Spleen (tissue), 11 donors: ENCODE measurements at regions not wholly inside any gene's neighbourhood (a gene's known extent, or its start where the extent isn't known, plus 50 kb on each side); places are given as distances from the start of the nearest gene placed in this dataset.

Experiments used
- DNase-seq: peaks from one replicate; pipeline ENCODE4 v3.0.0-alpha.2; 2020
- H3K27ac ChIP-seq, 8 donors: fragments of 200-600 bp; sonication (generic) in 7 of 8; 1 replicate in 4 of 8; 2 replicates in 4 of 8; pipeline versions ENCODE4 v1.5.0 to v1.8.0; 2016 to 2021; ENCODE audit warnings: inconsistent platforms in 4 of 8, mild to moderate bottlenecking in 4 of 8, moderate library complexity in 1 of 8
- H3K27me3 ChIP-seq, 7 donors: fragments of 200-600 bp; sonication (generic) in 6 of 7; replicated peaks in 1 of 7; 1 replicate in 4 of 7; 2 replicates in 3 of 7; pipeline versions ENCODE4 v1.5.0 to v1.8.0; 2016 to 2021; ENCODE audit warnings: inconsistent platforms in 3 of 7, mild to moderate bottlenecking in 1 of 7
- H3K36me3 ChIP-seq, 6 donors: fragments of 200-600 bp; sonication (generic) in 5 of 6; 1 replicate in 4 of 6; 2 replicates in 2 of 6; pipeline versions ENCODE4 v1.5.0 to v1.8.0; 2016 to 2021; ENCODE audit warnings: inconsistent platforms in 2 of 6
- H3K4me1 ChIP-seq, 6 donors: fragments of 200-600 bp; sonication (generic) in 5 of 6; 1 replicate in 3 of 6; 2 replicates in 3 of 6; pipeline versions ENCODE4 v1.5.0 to v1.8.0; 2016 to 2021; ENCODE audit warnings: inconsistent platforms in 3 of 6
- H3K4me3 ChIP-seq, 8 donors: fragments of 200-600 bp; sonication (generic) in 7 of 8; 1 replicate in 4 of 8; 2 replicates in 4 of 8; pipeline versions ENCODE4 v1.5.0 to v1.8.0; 2016 to 2021; ENCODE audit warnings: inconsistent platforms in 4 of 8, mild to moderate bottlenecking in 4 of 8, moderate library complexity in 2 of 8
- H3K9me3 ChIP-seq, 8 donors: fragments of 200-600 bp; sonication (generic) in 7 of 8; 1 replicate in 4 of 8; 2 replicates in 4 of 8; pipeline versions ENCODE4 v1.5.0 to v1.8.0; 2016 to 2021; ENCODE audit warnings: inconsistent platforms in 4 of 8
- POLR2A ChIP-seq, 3 donors: fragments of 450-650 bp; IDR thresholded peaks; one replicate each; pipeline ENCODE4 v1.5.1; 2017; ENCODE audit warnings: antibody characterized with exemption in 3 of 3, mild to moderate bottlenecking in 1 of 3
- POLR2AphosphoS5 ChIP-seq, 3 donors: sonication (generic); formaldehyde crosslinking; IDR thresholded peaks; one replicate each; pipeline ENCODE4 v1.5.1; 2017; ENCODE audit warnings: antibody characterized with exemption in 3 of 3
- WGBS, 5 donors: extraction: QIAGEN DNeasy Blood & Tissue Kit in 3 of 5; methylation state at CpG; one replicate each; pipeline versions ENCODE4 v1.1.5 to v1.1.7; 2013 to 2018; 5-methylcytosine and 5-hydroxymethylcytosine counted together
- intact Hi-C: fragments of 100-400 bp; cut with DNase I; formaldehyde crosslinking; loops from one replicate; pipeline ENCODE4 v1.15.0; 2023; ENCODE audit warnings: low total_unique reads
- TF ChIP-seq, protein P1 (sequence below), 11 experiments: fragments of 200-600 bp in 7 of 11; fragments of 450-650 bp in 4 of 11; sonication (generic) in 4 of 11; IDR thresholded peaks in 8 of 11; conservative IDR thresholded peaks in 3 of 11; 1 replicate in 7 of 11; 2 replicates in 4 of 11; pipeline versions ENCODE4 v1.4.0 to v1.8.0; 2016 to 2021; ENCODE audit warnings: antibody characterized with exemption in 11 of 11, inconsistent platforms in 4 of 11, mild to moderate bottlenecking in 1 of 11
- donor health status: healthy with polysubstance abuse.
- donor health status: DM: no; HTN: no; CAD: no; lungs with moderate emphysema.
- donor health status: DM: no; HTN: no; CAD: no.
- donor health status: Bipolar disorder and iron deficiency.
- donor health status: healthy.
- donor health status: DM: no; HTN: no; CAD: no.
- donor health status: DM: yes; HTN: yes; CAD: no.

DNA sequence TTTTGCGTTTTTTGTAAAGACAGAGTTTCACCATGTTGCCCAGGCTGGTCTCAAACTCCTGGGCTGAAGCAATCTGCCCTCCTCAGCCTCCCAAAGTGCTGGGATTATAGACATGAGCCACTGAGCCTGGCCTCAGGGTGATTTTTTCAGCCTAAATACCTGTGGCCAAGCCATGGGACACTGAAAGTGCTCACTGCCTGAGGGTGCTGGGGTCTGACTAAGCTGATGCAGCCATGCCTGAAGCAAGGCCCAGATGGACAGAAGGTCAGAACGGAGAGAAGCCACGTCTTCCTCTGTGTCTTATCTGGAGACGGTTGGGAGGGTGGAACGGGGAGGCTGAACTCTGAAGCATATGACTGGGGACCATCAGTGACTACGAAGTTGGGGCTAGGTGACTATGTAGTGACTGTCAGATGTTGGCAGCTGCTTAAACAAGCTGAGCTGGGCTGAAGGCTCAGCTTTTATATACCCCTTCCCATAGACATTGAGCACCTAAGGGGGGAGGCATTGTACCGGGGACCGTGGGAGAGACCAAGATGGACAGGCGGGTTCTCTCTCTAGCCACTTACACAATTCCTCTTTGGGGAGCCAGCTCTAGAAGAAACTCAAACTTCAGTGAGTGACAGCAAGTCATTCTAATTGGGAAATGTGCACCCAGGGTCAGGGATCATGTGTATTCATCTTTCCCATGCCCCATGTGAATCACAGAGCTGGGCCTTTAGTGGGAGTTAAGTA is 73.3 kb upstream of the HABP2 start:
- Histone ChIP-seq H3K27ac (no peak overlapping the region), H3K4me1 (no peaks in the 10 kb centered on the region), H3K27me3 (no peaks in the 10 kb centered on the region), H3K4me3 (no peak overlapping the region), H3K9me3 (peaks cover 0 to 49% (median 34%) of the 10 kb centered on the region in 8 donors), H3K36me3 (no peaks in the 10 kb centered on the region)
- TF ChIP-seq, protein P1, sequence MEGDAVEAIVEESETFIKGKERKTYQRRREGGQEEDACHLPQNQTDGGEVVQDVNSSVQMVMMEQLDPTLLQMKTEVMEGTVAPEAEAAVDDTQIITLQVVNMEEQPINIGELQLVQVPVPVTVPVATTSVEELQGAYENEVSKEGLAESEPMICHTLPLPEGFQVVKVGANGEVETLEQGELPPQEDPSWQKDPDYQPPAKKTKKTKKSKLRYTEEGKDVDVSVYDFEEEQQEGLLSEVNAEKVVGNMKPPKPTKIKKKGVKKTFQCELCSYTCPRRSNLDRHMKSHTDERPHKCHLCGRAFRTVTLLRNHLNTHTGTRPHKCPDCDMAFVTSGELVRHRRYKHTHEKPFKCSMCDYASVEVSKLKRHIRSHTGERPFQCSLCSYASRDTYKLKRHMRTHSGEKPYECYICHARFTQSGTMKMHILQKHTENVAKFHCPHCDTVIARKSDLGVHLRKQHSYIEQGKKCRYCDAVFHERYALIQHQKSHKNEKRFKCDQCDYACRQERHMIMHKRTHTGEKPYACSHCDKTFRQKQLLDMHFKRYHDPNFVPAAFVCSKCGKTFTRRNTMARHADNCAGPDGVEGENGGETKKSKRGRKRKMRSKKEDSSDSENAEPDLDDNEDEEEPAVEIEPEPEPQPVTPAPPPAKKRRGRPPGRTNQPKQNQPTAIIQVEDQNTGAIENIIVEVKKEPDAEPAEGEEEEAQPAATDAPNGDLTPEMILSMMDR (IDR thresholded peaks at IDR 0.05 in 8 of 11, conservative IDR thresholded peaks at IDR 0.05 in 3 of 11) = no peak
- no peak for TF ChIP-seq POLR2A (IDR thresholded peaks at IDR 0.05)
- TF ChIP-seq POLR2AphosphoS5 (IDR thresholded peaks at IDR 0.05) = no peak
- intact Hi-C loops = no loop called here
- DNase-seq = no peak
- WGBS, 5 donors = 88 to 95% (median 92%) methylated on average over 9 of the region's 9 CpGs

DNA sequence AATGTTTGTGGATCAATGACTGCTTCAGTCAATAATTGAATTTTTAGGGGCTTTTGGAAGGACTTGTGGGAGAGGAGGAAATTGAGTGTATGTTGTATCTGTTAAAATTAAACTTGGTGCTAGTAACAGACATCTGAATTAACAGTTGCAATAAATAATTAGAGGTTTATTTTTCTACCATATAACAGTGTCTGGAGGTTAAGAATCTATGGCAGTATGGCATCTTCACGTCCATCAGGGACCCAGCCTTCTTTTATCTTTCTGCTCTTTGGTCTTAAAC is 72.8 kb upstream of the HABP2 start:
- H3K9me3 ChIP-seq = peaks cover 0 to 49% (median 34%) of the 10 kb centered on the region in 8 donors
- no peaks in the 10 kb centered on the region for H3K4me1 ChIP-seq
- no peaks in the 10 kb centered on the region for H3K36me3 ChIP-seq
- intact Hi-C loops = no loop called here
- no peak overlapping the region for H3K4me3 ChIP-seq
- TF ChIP-seq, protein P1 (IDR thresholded peaks at IDR 0.05 in 8 of 11, conservative IDR thresholded peaks at IDR 0.05 in 3 of 11) = no peak
- TF ChIP-seq POLR2A (IDR thresholded peaks at IDR 0.05) = no peak
- no peak for TF ChIP-seq POLR2AphosphoS5 (IDR thresholded peaks at IDR 0.05)
- DNase-seq = no peak
- H3K27ac ChIP-seq = no peak overlapping the region
- H3K27me3 ChIP-seq = no peaks in the 10 kb centered on the region
- WGBS, 5 donors = 47 to 68% (median 52%) methylated on average over 1 of the region's 1 CpG

DNA sequence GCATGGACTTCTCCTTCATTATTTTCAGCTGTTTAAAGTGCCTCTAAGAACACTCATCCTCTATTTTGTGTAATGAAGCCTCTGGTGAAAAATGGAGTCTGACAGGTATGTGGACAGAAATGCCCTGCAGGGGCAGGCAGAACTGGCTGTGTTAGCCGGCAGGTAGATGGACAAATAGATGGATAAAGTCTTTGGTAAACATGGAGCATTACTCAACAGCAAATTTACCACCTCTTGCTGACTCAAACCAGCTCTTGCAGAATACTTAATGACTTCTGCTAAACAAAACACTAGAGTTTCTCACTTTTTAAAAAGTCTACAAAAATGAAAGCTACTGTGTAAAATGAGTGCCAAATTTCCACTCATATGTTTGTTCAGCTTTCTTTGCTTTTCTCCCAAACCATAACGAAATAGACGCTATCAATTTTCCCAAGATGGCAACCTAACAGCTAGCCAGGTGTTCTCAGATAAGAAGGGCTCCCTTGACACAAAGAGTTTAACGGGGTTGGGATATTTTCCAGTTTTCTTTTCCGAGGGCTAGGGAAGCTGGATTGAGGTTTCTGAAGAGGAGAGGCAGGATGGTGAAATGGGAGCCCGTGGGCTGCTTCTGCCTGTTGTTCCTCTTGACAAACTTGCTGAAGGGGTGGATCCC is 71.9 kb upstream of the HABP2 start:
- Histone ChIP-seq H3K4me1 (no peaks in the 10 kb centered on the region), H3K27ac (no peak overlapping the region), H3K27me3 (no peaks in the 10 kb centered on the region), H3K36me3 (no peaks in the 10 kb centered on the region), H3K4me3 (no peak overlapping the region), H3K9me3 (peaks cover 0 to 49% (median 34%) of the 10 kb centered on the region in 8 donors)
- intact Hi-C loops = no loop called here
- DNase-seq = no peak
- TF ChIP-seq POLR2A (IDR thresholded peaks at IDR 0.05) = no peak
- TF ChIP-seq, protein P1 (IDR thresholded peaks at IDR 0.05 in 8 of 11, conservative IDR thresholded peaks at IDR 0.05 in 3 of 11) = no peak
- TF ChIP-seq POLR2AphosphoS5 (IDR thresholded peaks at IDR 0.05) = no peak
- 82 to 93% (median 87%) methylated on average over 6 of the region's 6 CpGs for WGBS, 5 donors

DNA sequence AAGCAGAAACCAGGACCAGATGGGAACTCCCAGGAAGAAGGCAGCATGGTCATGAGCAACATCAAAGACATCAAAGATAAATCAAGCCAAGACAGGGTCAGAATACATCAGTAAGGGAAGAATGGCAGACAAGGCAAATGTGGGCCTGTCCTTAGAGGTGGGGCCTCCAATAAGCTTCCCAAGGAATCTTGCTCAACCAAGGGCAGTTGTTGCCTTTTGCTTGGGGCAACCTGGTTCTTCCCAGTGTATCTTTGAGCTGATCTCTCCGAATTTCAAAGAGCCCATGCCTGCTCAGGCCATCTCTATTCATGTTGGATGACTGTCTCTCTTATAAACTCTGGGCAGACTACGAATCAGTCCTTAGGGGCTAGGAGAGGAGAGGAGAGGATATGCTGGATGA is 68.4 kb upstream of the HABP2 start:
- Histone ChIP-seq H3K36me3 (no peaks in the 10 kb centered on the region), H3K4me3 (no peak overlapping the region), H3K4me1 (no peaks in the 10 kb centered on the region), H3K27ac (no peak overlapping the region), H3K27me3 (no peaks in the 10 kb centered on the region), H3K9me3 (peaks cover 0 to 35% (median 24%) of the 10 kb centered on the region in 8 donors)
- no peak for DNase-seq
- intact Hi-C loops = no loop called here
- WGBS, 5 donors = 32 to 75% (median 58%) methylated on average over 2 of the region's 2 CpGs
- TF ChIP-seq, protein P1 (IDR thresholded peaks at IDR 0.05 in 8 of 11, conservative IDR thresholded peaks at IDR 0.05 in 3 of 11) = no peak
- no peak for TF ChIP-seq POLR2A (IDR thresholded peaks at IDR 0.05)
- no peak for TF ChIP-seq POLR2AphosphoS5 (IDR thresholded peaks at IDR 0.05)
